A673 (cell line): ENCODE measurements at regions not wholly inside any gene's neighbourhood (a gene's known extent, or its start where the extent isn't known, plus 50 kb on each side); places are given as distances from the start of the nearest gene placed in this dataset.

Experiments
- BruUV-seq: library from RNA; stranded (reverse); fragments of 400-500 nt; replicated peaks from 2 replicates; lab custom pipeline; 2021; lab: Mats Ljungman, UMichigan
- CTCF ChIA-PET: fragments of 300-600 bp; sonication (Branson Sonifier 250); formaldehyde crosslinking; loops from one replicate; lab custom pipeline; 2022; ENCODE audit warnings: antibody characterized with exemption; lab: Charles Lee
- POLR2A ChIA-PET: fragments of 300-600 bp; sonication (Branson Sonifier 250); formaldehyde crosslinking; loops from one replicate; lab custom pipeline; 2022; ENCODE audit warnings: antibody characterized with exemption; ENCODE audit not compliant: low non-redundant PET; lab: Charles Lee
- DNase-seq: peaks from one replicate; pipeline ENCODE4 v3.0.0-alpha.2; 2015; ENCODE audit warnings: low spot score
- H3K27ac ChIP-seq: fragments of 200-600 bp; sonication (generic); 2 replicates; pipeline ENCODE4 v1.5.1; 2016; ENCODE audit warnings: mixed run types, low read depth, mild to moderate bottlenecking, mixed read lengths, antibody characterized with exemption, low read length; ENCODE audit not compliant: poor library complexity, severe bottlenecking
- H3K27me3 ChIP-seq: fragments of 200-600 bp; sonication (generic); replicated peaks from 2 replicates; pipeline ENCODE4 v1.6.1; 2017; ENCODE audit warnings: mixed run types, low read depth, mild to moderate bottlenecking, mixed read lengths, antibody characterized with exemption, low read length; ENCODE audit not compliant: insufficient read depth, poor library complexity
- H3K36me3 ChIP-seq: fragments of 200-600 bp; sonication (generic); 2 replicates; pipeline ENCODE4 v1.6.1; 2016; ENCODE audit warnings: mixed run types, mild to moderate bottlenecking, mixed read lengths, antibody characterized with exemption, low read length; ENCODE audit not compliant: insufficient read depth, poor library complexity, severe bottlenecking
- H3K4me1 ChIP-seq: fragments of 200-600 bp; sonication (generic); 2 replicates; pipeline ENCODE4 v1.6.1; 2017; ENCODE audit warnings: mixed run types, mild to moderate bottlenecking, mixed read lengths, antibody characterized with exemption, low read length; ENCODE audit not compliant: insufficient read depth, poor library complexity, severe bottlenecking
- H3K4me3 ChIP-seq: fragments of 200-600 bp; sonication (generic); 2 replicates; pipeline ENCODE4 v1.5.1; 2016; ENCODE audit warnings: low read depth, mixed run types, mild to moderate bottlenecking, mixed read lengths, low read length; ENCODE audit not compliant: poor library complexity, severe bottlenecking
- H3K9me3 ChIP-seq: fragments of 200-600 bp; sonication (generic); 2 replicates; pipeline ENCODE4 v1.6.1; 2016; ENCODE audit warnings: mixed run types, low read depth, mild to moderate bottlenecking, mixed read lengths, antibody characterized with exemption, low read length; ENCODE audit not compliant: poor library complexity, severe bottlenecking
- EZH2 ChIP-seq: fragments of 200-600 bp; sonication (generic); IDR thresholded peaks from 2 replicates; pipeline ENCODE4 v1.6.1; 2017; ENCODE audit warnings: borderline replicate concordance, low read depth, mild to moderate bottlenecking, mixed read lengths, antibody characterized with exemption, low read length; ENCODE audit not compliant: poor library complexity, severe bottlenecking
- intact Hi-C: fragments of 100-400 bp; cut with micrococcal nuclease; formaldehyde crosslinking; loops from one replicate; pipeline ENCODE4 v1.10.0; 2022; ENCODE audit not compliant: unreplicated experiment
- TF ChIP-seq, protein P1 (sequence below): fragments of 300-800, 200-600 bp; sonication (generic); conservative IDR thresholded peaks from 2 replicates; pipeline ENCODE4 v1.5.1; 2017; ENCODE audit warnings: low read depth, mild to moderate bottlenecking, antibody characterized with exemption, low read length, moderate library complexity, mixed read lengths

DNA sequence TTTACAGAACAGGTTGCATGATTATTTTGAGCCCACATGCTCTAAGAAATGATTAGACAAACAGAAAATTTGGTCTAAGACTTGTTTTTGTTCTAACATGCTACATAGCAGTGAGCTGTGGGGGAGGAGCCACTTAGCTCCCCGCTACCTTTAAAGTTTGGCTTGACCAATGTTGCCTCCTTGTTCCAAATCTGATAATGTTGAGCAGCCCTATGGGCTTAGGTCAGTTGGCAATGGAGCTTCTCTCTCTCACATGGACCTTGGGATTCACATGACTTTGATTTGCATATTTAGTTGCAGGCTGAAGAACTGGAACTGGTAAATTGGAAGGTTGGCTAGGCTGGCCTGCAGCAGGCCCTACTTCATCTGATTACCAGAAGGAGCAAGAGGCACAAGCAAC, 116.4 kb downstream of the EBLN2 start:
- no peak for TF ChIP-seq EZH2
- TF ChIP-seq, protein P1, sequence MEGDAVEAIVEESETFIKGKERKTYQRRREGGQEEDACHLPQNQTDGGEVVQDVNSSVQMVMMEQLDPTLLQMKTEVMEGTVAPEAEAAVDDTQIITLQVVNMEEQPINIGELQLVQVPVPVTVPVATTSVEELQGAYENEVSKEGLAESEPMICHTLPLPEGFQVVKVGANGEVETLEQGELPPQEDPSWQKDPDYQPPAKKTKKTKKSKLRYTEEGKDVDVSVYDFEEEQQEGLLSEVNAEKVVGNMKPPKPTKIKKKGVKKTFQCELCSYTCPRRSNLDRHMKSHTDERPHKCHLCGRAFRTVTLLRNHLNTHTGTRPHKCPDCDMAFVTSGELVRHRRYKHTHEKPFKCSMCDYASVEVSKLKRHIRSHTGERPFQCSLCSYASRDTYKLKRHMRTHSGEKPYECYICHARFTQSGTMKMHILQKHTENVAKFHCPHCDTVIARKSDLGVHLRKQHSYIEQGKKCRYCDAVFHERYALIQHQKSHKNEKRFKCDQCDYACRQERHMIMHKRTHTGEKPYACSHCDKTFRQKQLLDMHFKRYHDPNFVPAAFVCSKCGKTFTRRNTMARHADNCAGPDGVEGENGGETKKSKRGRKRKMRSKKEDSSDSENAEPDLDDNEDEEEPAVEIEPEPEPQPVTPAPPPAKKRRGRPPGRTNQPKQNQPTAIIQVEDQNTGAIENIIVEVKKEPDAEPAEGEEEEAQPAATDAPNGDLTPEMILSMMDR = no peak
- Histone ChIP-seq H3K9me3 (no peaks in the 10 kb centered on the region), H3K4me1 (no peaks in the 10 kb centered on the region), H3K27me3 (no peaks in the 10 kb centered on the region), H3K27ac (no peak overlapping the region), H3K4me3 (no peak overlapping the region), H3K36me3 (no peaks in the 10 kb centered on the region)
- BruUV-seq = no TSS peak
- intact Hi-C loops = no loop called here
- DNase-seq = no peak
- ChIA-PET CTCF (no interaction called here), POLR2A (no interaction called here)

DNA sequence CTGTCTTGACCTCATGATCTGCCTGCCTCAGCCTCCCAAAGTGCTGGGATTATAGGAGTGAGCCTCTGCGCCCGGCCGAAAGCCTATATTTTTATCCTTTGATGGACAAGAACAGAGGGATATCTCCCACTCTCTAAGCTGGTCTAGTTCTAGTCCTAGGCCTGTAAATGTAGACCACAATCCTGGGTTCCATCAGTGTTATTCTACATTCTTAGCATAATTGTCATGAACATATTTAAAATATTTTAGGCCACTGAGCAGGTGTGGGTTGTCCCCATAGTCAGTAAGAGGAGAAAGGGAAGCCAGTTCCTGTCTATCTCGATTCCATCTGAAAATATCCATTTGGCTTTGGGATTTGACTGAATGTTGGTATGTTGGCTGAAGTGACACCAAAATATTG, 118.1 kb downstream of the EBLN2 start:
- no peaks in the 10 kb centered on the region for H3K27me3 ChIP-seq
- H3K4me1 ChIP-seq = no peaks in the 10 kb centered on the region
- intact Hi-C loops = no loop called here
- no TSS peak for BruUV-seq
- ChIA-PET POLR2A (no interaction called here), CTCF (no interaction called here)
- DNase-seq = no peak
- no peak overlapping the region for H3K4me3 ChIP-seq
- no peak overlapping the region for H3K27ac ChIP-seq
- no peaks in the 10 kb centered on the region for H3K36me3 ChIP-seq
- no peaks in the 10 kb centered on the region for H3K9me3 ChIP-seq
- no peak for TF ChIP-seq EZH2
- TF ChIP-seq, protein P1 = no peak

DNA sequence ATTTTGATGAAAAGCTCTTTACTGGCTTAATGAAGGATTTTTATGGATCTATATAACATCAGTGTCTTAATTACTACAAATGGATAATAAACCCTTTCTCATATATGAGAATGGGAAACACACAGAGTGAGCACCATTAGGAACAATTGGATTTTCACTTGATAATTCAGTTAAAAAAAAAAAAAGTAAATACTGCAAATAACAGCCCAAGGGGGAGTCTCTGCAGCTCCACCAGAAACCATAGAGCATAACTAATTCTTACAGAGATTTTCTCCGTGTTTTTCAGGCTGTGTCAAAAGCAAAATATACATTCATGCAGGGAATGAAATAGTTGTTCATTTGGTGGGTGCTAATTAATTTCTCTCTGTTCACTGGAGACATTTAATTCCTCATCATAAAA, 125.3 kb downstream of the EBLN2 start:
- Histone ChIP-seq H3K27me3 (no peaks in the 10 kb centered on the region), H3K4me1 (peaks cover 4% of the 10 kb centered on the region), H3K36me3 (no peaks in the 10 kb centered on the region), H3K9me3 (no peaks in the 10 kb centered on the region), H3K4me3 (no peak overlapping the region), H3K27ac (no peak overlapping the region)
- POLR2A ChIA-PET = no interaction called here
- DNase-seq = no peak
- CTCF ChIA-PET = no interaction called here
- intact Hi-C loops = no loop called here
- TF ChIP-seq EZH2 = no peak
- TF ChIP-seq, protein P1 = no peak
- BruUV-seq = no TSS peak
